ENCODE measurements at regions not wholly inside any gene's neighbourhood (a gene's known extent, or its start where the extent isn't known, plus 50 kb on each side); places are given as distances from the start of the nearest gene placed in this dataset.

DNA sequence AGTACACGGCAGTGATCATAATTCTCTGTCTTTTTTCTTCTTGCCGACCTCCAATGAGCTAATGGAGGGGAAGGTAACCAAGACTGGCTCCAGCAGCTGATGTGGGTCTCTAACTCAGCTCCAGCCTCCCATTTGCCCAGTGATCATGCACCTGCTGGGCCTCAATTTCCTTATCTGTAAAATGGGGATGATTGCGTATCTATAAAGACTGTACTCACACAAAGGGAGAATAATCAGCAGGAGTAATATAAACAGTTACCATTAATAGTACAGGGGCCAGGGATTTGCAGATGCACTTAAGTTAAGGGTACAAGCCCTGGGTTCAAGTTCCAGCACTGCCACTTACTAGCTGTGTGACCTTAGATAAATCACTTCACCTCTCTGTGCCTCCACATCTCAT, 204.9 kb upstream of the LHX5 start:
- no peak for DNase-seq (ENCODE audit: low read depth)
- TF ChIP-seq, protein P1, sequence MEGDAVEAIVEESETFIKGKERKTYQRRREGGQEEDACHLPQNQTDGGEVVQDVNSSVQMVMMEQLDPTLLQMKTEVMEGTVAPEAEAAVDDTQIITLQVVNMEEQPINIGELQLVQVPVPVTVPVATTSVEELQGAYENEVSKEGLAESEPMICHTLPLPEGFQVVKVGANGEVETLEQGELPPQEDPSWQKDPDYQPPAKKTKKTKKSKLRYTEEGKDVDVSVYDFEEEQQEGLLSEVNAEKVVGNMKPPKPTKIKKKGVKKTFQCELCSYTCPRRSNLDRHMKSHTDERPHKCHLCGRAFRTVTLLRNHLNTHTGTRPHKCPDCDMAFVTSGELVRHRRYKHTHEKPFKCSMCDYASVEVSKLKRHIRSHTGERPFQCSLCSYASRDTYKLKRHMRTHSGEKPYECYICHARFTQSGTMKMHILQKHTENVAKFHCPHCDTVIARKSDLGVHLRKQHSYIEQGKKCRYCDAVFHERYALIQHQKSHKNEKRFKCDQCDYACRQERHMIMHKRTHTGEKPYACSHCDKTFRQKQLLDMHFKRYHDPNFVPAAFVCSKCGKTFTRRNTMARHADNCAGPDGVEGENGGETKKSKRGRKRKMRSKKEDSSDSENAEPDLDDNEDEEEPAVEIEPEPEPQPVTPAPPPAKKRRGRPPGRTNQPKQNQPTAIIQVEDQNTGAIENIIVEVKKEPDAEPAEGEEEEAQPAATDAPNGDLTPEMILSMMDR (conservative IDR thresholded peaks at IDR 0.05; ENCODE audit: low read depth, low read length): no peak
- no peak overlapping the region for H3K4me3 ChIP-seq (ENCODE audit: low read length)

DNA sequence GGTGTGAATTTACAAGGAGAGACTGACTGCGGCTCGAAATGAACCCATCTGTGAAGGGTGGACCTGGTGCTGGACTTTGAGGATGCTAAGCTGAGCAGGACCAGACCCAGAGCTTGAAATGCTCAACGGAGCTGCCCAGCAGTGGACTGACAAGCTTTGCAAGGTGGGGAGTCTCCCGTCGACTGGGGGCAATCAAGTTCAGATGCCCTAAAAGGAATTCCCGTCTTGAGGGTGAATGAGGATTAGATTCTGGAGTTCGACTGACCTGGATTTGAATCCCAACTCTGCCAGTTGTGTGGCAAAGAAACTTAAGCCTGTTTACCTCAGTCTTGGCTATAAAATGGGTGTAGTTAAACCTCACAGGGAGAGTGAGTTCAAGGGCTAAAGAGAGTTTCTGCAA, 204.4 kb upstream of the LHX5 start:
- no peak overlapping the region for H3K4me3 ChIP-seq (ENCODE audit: low read length)
- TF ChIP-seq, protein P1 (conservative IDR thresholded peaks at IDR 0.05; ENCODE audit: low read depth, low read length): no peak
- DNase-seq (ENCODE audit: low read depth): no peak

DNA sequence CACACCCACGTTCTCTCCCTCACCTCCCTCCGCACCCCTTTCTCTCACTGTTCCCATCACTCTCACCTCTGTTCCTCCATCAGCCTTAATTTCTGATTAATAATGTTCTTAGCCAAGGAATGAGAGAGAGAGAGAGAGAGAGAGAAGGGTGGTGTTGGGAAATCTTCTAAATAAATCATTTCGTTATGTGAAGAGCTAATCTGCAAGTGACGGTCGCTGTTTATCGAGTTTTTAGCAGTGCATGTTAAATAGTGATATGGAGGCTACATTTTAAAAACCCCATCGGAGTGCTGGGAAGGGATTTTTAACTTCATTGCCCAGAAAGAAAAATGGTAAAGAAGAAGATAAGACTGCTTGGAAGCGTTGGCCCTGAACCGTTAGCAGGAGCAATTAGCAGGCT, 203.3 kb upstream of the LHX5 start:
- no peak for DNase-seq (ENCODE audit: low read depth)
- TF ChIP-seq, protein P1 (conservative IDR thresholded peaks at IDR 0.05; ENCODE audit: low read depth, low read length): no peak
- no peak overlapping the region for H3K4me3 ChIP-seq (ENCODE audit: low read length)

DNA sequence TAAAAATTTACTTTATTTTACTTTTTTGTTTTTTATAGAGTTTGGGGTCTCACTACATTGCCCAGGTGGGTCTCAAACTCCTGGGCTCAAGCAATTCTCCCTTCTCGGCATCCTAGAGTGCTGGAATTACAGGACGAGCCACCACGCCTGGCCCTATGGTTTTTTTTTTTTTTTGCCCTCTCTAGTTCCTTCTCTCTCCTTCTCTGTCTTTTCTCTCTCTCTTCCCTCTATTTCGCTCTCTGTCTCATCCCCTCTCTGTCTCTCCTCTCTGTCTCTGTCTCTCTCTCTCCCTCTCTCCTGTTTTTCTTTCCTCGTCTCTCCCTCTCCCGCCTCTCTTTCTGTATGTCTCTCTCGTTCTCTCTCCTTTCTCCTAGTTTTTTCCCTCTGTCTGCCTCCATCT, 202.6 kb upstream of the LHX5 start:
- no peak for DNase-seq (ENCODE audit: low read depth)
- no peak overlapping the region for H3K4me3 ChIP-seq (ENCODE audit: low read length)
- TF ChIP-seq, protein P1 (conservative IDR thresholded peaks at IDR 0.05; ENCODE audit: low read depth, low read length): no peak

DNA sequence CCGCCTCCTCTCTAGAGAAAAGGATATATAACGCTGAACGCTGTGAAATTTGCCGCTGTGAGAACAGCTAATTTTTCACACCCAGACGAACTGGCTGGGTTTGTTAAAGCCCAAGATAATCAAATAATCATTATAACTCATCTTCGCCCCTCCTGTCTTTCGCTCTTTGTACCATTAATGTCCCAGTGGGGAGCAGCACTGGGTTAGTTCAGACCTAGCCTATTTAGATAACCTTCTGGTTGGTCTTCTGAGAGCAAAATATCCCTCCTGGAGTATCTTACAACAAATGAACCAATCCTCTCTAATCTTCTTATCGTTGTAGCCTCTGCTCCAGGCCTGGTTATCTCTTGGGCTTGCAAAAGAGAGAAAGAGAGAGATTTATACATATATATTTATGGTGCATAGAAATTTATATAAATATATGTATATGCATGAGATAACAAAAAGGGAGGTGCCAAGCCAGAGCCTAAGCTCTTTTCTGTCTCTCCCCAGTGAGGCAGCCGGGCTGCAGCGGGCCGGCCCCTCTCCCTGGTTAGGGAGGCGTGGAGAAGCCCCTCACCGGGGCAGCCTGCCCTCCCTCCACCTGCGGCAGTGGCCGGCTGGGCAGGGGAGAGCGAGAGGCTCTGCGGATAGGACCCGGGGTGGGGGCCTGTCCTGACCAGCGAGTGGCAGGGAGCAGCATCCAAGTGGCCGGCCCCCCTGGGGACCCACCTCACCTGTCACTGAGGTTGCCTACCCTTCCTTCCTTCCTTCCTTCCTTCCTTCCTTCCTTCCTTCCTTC, 202.0 kb upstream of the LHX5 start:
- no peak overlapping the region for H3K4me3 ChIP-seq (ENCODE audit: low read length)
- TF ChIP-seq, protein P1 (conservative IDR thresholded peaks at IDR 0.05; ENCODE audit: low read depth, low read length): no peak
- DNase-seq (ENCODE audit: low read depth): no peak

DNA sequence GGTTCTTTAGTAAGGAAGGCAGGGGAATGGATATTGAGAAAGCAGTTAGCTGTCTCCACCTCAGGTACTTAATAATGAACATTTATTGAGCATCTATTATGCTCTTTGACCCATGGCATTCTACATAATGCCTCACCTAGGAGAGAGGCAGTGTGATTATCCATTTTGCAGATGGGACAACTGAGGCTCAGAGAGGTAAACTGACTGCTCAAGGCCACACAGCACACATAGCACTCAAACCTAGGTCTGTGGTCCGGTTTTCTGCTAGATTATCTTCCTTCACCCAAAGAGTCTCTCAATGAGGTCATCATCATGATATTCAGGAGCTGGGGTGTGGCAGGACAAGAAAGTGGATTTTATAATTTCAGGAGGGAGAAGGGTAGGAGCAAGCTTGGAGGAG, 199.1 kb upstream of the LHX5 start:
- TF ChIP-seq, protein P1 (conservative IDR thresholded peaks at IDR 0.05; ENCODE audit: low read depth, low read length): no peak
- DNase-seq (ENCODE audit: low read depth): no peak
- H3K4me3 ChIP-seq (ENCODE audit: low read length): no peak overlapping the region

DNA sequence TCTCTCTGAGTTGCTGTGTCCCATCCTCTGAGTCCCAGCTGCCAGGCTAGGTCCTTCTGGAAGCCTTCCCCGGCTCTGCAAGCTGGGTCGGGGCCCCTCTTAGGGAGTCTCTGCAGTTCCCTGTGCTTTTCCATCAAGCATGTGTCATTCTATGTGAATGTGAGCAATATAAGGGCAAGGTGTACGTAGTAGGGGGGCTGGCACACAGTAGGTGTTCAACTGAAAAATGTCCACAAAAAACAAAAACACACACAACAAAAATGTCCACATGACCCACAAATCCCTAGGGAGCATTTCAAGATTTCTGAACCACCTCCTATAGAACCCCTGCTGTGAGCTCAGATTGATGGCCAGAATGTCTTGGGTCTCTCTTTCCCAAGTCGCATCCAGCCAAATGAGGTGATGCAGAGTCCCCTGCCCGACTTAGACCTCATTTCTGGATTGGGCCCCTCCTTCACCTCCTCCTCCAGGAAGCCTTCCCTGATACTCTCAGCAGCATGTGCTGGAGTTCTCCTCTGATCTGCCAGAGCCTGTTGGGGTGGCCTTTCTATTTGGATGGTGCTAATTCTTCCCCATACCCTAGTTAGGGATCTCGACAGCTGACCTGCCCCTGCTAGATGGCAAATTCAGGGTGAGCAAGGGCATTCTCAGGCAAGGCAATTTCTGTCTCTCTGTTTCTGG, 196.1 kb upstream of the LHX5 start:
- H3K4me3 ChIP-seq (ENCODE audit: low read length): no peak overlapping the region
- DNase-seq (ENCODE audit: low read depth): no peak
- TF ChIP-seq, protein P1 (conservative IDR thresholded peaks at IDR 0.05; ENCODE audit: low read depth, low read length): no peak
